SK-N-SH treated with all-trans-retinoic acid at 6 μM for 48 hours (cell line): ENCODE measurements at regions not wholly inside any gene's neighbourhood (a gene's known extent, or its start where the extent isn't known, plus 50 kb on each side); places are given as distances from the start of the nearest gene placed in this dataset.

Source experiments
- ATAC-seq: fragments of 200-7000 bp; cut with Tn5 transposase; 3 replicates; pipeline ENCODE4 v1.9.1; 2020; ENCODE audit warnings: mild to moderate bottlenecking, moderate library complexity
- ARNTL ChIP-seq: fragments of 450-650 bp; formaldehyde crosslinking; IDR thresholded peaks from 2 replicates; pipeline ENCODE4 v1.5.0; 2020; ENCODE audit warnings: low read depth, mild to moderate bottlenecking, moderate library complexity, borderline replicate concordance
- BACH2 ChIP-seq: fragments of 250-450 bp; sonication (Bioruptor Pico); IDR thresholded peaks from 2 replicates; pipeline ENCODE4 v1.9.0; 2021; ENCODE audit warnings: mild to moderate bottlenecking, borderline replicate concordance
- CREB5 ChIP-seq: fragments of 250-450 bp; sonication (Bioruptor Pico); IDR thresholded peaks from 2 replicates; pipeline ENCODE4 v1.5.1; 2020; ENCODE audit warnings: low read depth, mild to moderate bottlenecking, moderate library complexity
- CSDC2 ChIP-seq: fragments of 250-450 bp; sonication (Bioruptor Pico); IDR thresholded peaks from 2 replicates; pipeline ENCODE4 v1.5.0; 2020; ENCODE audit warnings: mild to moderate bottlenecking, moderate library complexity
- CSRNP3 ChIP-seq: fragments of 250-450 bp; sonication (Bioruptor Pico); IDR thresholded peaks from 2 replicates; pipeline ENCODE4 v1.5.1; 2021; ENCODE audit warnings: mild to moderate bottlenecking, moderate library complexity
- ESRRG ChIP-seq: fragments of 250-450 bp; sonication (Bioruptor Pico); IDR thresholded peaks from 2 replicates; pipeline ENCODE4 v1.6.1; 2021; ENCODE audit warnings: mild to moderate bottlenecking
- ISL1 ChIP-seq: fragments of 250-450 bp; sonication (Bioruptor Pico); IDR thresholded peaks from 2 replicates; pipeline ENCODE4 v2.1.2; 2022; ENCODE audit warnings: mild to moderate bottlenecking, moderate library complexity
- OSR1 ChIP-seq: fragments of 250-450 bp; sonication (Bioruptor Pico); IDR thresholded peaks from 2 replicates; pipeline ENCODE4 v1.8.0; 2022; ENCODE audit warnings: moderate library complexity, mild to moderate bottlenecking, inconsistent platforms
- PATZ1 ChIP-seq: fragments of 250-450 bp; sonication (Bioruptor Pico); IDR thresholded peaks from 2 replicates; pipeline ENCODE4 v1.8.0; 2020; ENCODE audit warnings: mild to moderate bottlenecking, moderate library complexity, borderline replicate concordance
- POU6F1 ChIP-seq: fragments of 250-450 bp; sonication (Bioruptor Pico); IDR thresholded peaks from 2 replicates; pipeline ENCODE4 v1.8.0; 2021; ENCODE audit warnings: low read depth, mild to moderate bottlenecking, moderate library complexity, borderline replicate concordance
- RARB ChIP-seq: fragments of 250-450 bp; sonication (Bioruptor Pico); IDR thresholded peaks from 2 replicates; pipeline ENCODE4 v1.8.0; 2021; ENCODE audit warnings: mild to moderate bottlenecking, moderate library complexity
- SNAI2 ChIP-seq: fragments of 250-450 bp; sonication (Bioruptor Pico); IDR thresholded peaks from 2 replicates; pipeline ENCODE4 v1.5.0; 2020; ENCODE audit warnings: mild to moderate bottlenecking, moderate library complexity
- TCF4 ChIP-seq: fragments of 250-450 bp; sonication (Bioruptor Pico); IDR thresholded peaks from 2 replicates; pipeline ENCODE4 v1.8.0; 2021; ENCODE audit warnings: mild to moderate bottlenecking, moderate library complexity, borderline replicate concordance
- TOX ChIP-seq: fragments of 250-450 bp; sonication (Bioruptor Pico); IDR thresholded peaks from 2 replicates; pipeline ENCODE4 v1.8.0; 2021; ENCODE audit warnings: mild to moderate bottlenecking, moderate library complexity, borderline replicate concordance
- TSHZ2 ChIP-seq: fragments of 250-450 bp; sonication (Bioruptor Pico); IDR thresholded peaks from 2 replicates; pipeline ENCODE4 v1.5.0; 2020; ENCODE audit warnings: mild to moderate bottlenecking, moderate library complexity
- ZC3H10 ChIP-seq: fragments of 250-450 bp; sonication (Bioruptor Pico); IDR thresholded peaks from 2 replicates; pipeline ENCODE4 v1.5.1; 2021; ENCODE audit warnings: mild to moderate bottlenecking, moderate library complexity
- ZFP3 ChIP-seq: fragments of 250-450 bp; sonication (Bioruptor Pico); IDR thresholded peaks from 2 replicates; pipeline ENCODE4 v1.5.0; 2020; ENCODE audit warnings: mild to moderate bottlenecking, moderate library complexity
- ZFP30 ChIP-seq: fragments of 450-650 bp; formaldehyde crosslinking; IDR thresholded peaks from 2 replicates; pipeline ENCODE4 v1.5.0; 2022; ENCODE audit warnings: mild to moderate bottlenecking, moderate library complexity
- ZNF565 ChIP-seq: fragments of 450-650 bp; formaldehyde crosslinking; conservative IDR thresholded peaks from 2 replicates; pipeline ENCODE4 v1.5.0; 2020; ENCODE audit warnings: low read depth, mild to moderate bottlenecking, moderate library complexity
- ZNF70 ChIP-seq: fragments of 450-650 bp; formaldehyde crosslinking; IDR thresholded peaks from 2 replicates; pipeline ENCODE4 v1.5.0; 2020; ENCODE audit warnings: mild to moderate bottlenecking, moderate library complexity
- ZNF8 ChIP-seq: fragments of 450-650 bp; formaldehyde crosslinking; IDR thresholded peaks from 2 replicates; pipeline ENCODE4 v1.5.0; 2020; ENCODE audit warnings: mild to moderate bottlenecking, moderate library complexity

- no peak for TF ChIP-seq CREB5 (CRISPR knock-in tag)
- no peak for ATAC-seq
Observed at GRCh38 chr3:78424656-78425055, 1343.1 kb downstream of the ROBO1 start.

- ATAC-seq: no peak
- no peak for TF ChIP-seq PATZ1 (CRISPR knock-in tag)
- TF ChIP-seq ESRRG (CRISPR knock-in tag): no peak
- TF ChIP-seq SNAI2 (CRISPR knock-in tag): no peak
- TF ChIP-seq ARNTL (CRISPR knock-in tag): no peak
- no peak for TF ChIP-seq TSHZ2
- TF ChIP-seq ISL1 (CRISPR knock-in tag): no peak
Observed at GRCh38 chr3:78426454-78426853, 1341.3 kb downstream of the ROBO1 start.

- peak; percentile 50 for TF ChIP-seq ISL1 (CRISPR knock-in tag)
- TF ChIP-seq ZNF565 (CRISPR knock-in tag): no peak
- no peak for TF ChIP-seq CSRNP3 (CRISPR knock-in tag)
- TF ChIP-seq TSHZ2: peak; percentile 53; the same call in 1 of the 2 replicates
- no peak for TF ChIP-seq OSR1 (CRISPR knock-in tag)
- TF ChIP-seq ARNTL (CRISPR knock-in tag): no peak
- 0 out of 2 replicates have a peak, but pooled peaks have one; percentile 56 for TF ChIP-seq TOX (CRISPR knock-in tag)
- no peak for TF ChIP-seq ESRRG (CRISPR knock-in tag)
- no peak for TF ChIP-seq ZFP3 (CRISPR knock-in tag)
- no peak for TF ChIP-seq ZNF70 (CRISPR knock-in tag)
- no peak for TF ChIP-seq ZFP30 (CRISPR knock-in tag)
- no peak for TF ChIP-seq CREB5 (CRISPR knock-in tag)
- TF ChIP-seq SNAI2 (CRISPR knock-in tag): no peak
- no peak for TF ChIP-seq CSDC2 (CRISPR knock-in tag)
- TF ChIP-seq RARB (CRISPR knock-in tag): no peak
- TF ChIP-seq ZNF8 (CRISPR knock-in tag): no peak
- TF ChIP-seq PATZ1 (CRISPR knock-in tag): no peak
- peak; percentile 87 for TF ChIP-seq TCF4 (CRISPR knock-in tag)
- no peak for TF ChIP-seq ZC3H10 (CRISPR knock-in tag)
- no peak for TF ChIP-seq BACH2
- 0 out of 2 replicates have a peak, but pooled peaks have one; percentile 34 for TF ChIP-seq POU6F1 (CRISPR knock-in tag)
- TF ChIP-seq, all 23 proteins: peak for 5
- ATAC-seq: peak; percentile 77
Observed at GRCh38 chr3:78427303-78427702, 1340.5 kb downstream of the ROBO1 start.
